Neuronal stem cell (in vitro differentiated cells): ENCODE measurements at regions not wholly inside any gene's neighbourhood (a gene's known extent, or its start where the extent isn't known, plus 50 kb on each side); places are given as distances from the start of the nearest gene placed in this dataset.

Source experiments
- DNase-seq: peaks from one replicate; pipeline ENCODE4 v3.0.0-alpha.2; 2013; ENCODE audit warnings: low spot score
- H2AFZ ChIP-seq: one replicate; pipeline ENCODE4 v1.6.1; 2013; ENCODE audit warnings: mild to moderate bottlenecking, low read length, inconsistent platforms
- H2AK5ac ChIP-seq: 2 replicates; pipeline ENCODE4 v1.6.1; 2013; ENCODE audit warnings: low read depth, mild to moderate bottlenecking, inconsistent platforms, low read length, moderate library complexity, mixed read lengths
- H2BK120ac ChIP-seq: 2 replicates; pipeline ENCODE4 v1.6.1; 2013; ENCODE audit warnings: low read depth, mild to moderate bottlenecking, inconsistent platforms, low read length, moderate library complexity, mixed read lengths
- H2BK12ac ChIP-seq: one replicate; pipeline ENCODE4 v1.6.1; 2013; ENCODE audit warnings: low read length, inconsistent platforms
- H2BK15ac ChIP-seq: 2 replicates; pipeline ENCODE4 v1.6.1; 2013; ENCODE audit warnings: mild to moderate bottlenecking, low read length, inconsistent platforms, mixed read lengths
- H2BK5ac ChIP-seq: one replicate; pipeline ENCODE4 v1.6.1; 2013; ENCODE audit warnings: inconsistent platforms, mild to moderate bottlenecking, low read length, moderate library complexity
- H3K14ac ChIP-seq: one replicate; pipeline ENCODE4 v1.6.1; 2013; ENCODE audit warnings: low read length, inconsistent platforms
- H3K18ac ChIP-seq: 2 replicates; pipeline ENCODE4 v1.6.1; 2013; ENCODE audit warnings: low read length, inconsistent platforms
- H3K23ac ChIP-seq: 2 replicates; pipeline ENCODE4 v1.6.1; 2013; ENCODE audit warnings: low read depth, mild to moderate bottlenecking, mixed read lengths, low read length, inconsistent platforms; ENCODE audit not compliant: poor library complexity
- H3K27ac ChIP-seq: replicated peaks from 3 replicates; pipeline ENCODE4 v1.5.1; 2013; ENCODE audit warnings: low read length, inconsistent platforms
- H3K27me3 ChIP-seq, 3 experiments: 2 replicates each; pipeline ENCODE4 v1.6.1; 2013; ENCODE audit warnings: low read length in 3 of 3, mild to moderate bottlenecking in 2 of 3, inconsistent platforms in 1 of 3, low read depth in 1 of 3, mixed read lengths in 1 of 3, moderate library complexity in 1 of 3; ENCODE audit not compliant: control insufficient read depth in 3 of 3, insufficient read depth in 3 of 3
- H3K36me3 ChIP-seq, 2 donors: replicated peaks in 1 of 2; 2 replicates each; pipeline ENCODE4 v1.6.1; 2013; ENCODE audit warnings: low read length in 2 of 2; ENCODE audit not compliant: control insufficient read depth in 2 of 2, insufficient read depth in 2 of 2
- H3K4ac ChIP-seq: 2 replicates; pipeline ENCODE4 v1.6.1; 2013; ENCODE audit warnings: inconsistent platforms, mild to moderate bottlenecking, low read length, moderate library complexity
- H3K4me1 ChIP-seq, 2 donors: 1 replicate in 1 of 2; 2 replicates in 1 of 2; pipeline ENCODE4 v1.6.1; 2013; ENCODE audit warnings: low read length in 2 of 2, low read depth in 1 of 2; ENCODE audit not compliant: control insufficient read depth in 2 of 2, insufficient read depth in 1 of 2
- H3K4me2 ChIP-seq: one replicate; pipeline ENCODE4 v1.6.1; 2013; ENCODE audit warnings: mild to moderate bottlenecking, low read length, inconsistent platforms; ENCODE audit not compliant: insufficient read depth, poor library complexity, severe bottlenecking
- H3K4me3 ChIP-seq, 2 donors: 2 replicates each; pipeline ENCODE4 v1.5.1; 2013; ENCODE audit warnings: low read length in 2 of 2, mild to moderate bottlenecking in 2 of 2, inconsistent platforms in 1 of 2, moderate library complexity in 1 of 2
- H3K79me1 ChIP-seq: one replicate; pipeline ENCODE4 v1.6.1; 2013; ENCODE audit warnings: low read depth, mild to moderate bottlenecking, inconsistent platforms, low read length, moderate library complexity
- H3K9ac ChIP-seq: one replicate; pipeline ENCODE4 v1.6.1; 2013; ENCODE audit warnings: mild to moderate bottlenecking, low read depth, low read length, inconsistent platforms; ENCODE audit not compliant: poor library complexity
- H3K9me3 ChIP-seq, 2 donors: replicated peaks in 1 of 2; 2 replicates each; pipeline versions ENCODE3 to v1.6.1; 2013; ENCODE audit warnings: low read length in 2 of 2, mild to moderate bottlenecking in 2 of 2, inconsistent platforms in 1 of 2, low read depth in 1 of 2, mixed read lengths in 1 of 2, moderate library complexity in 1 of 2; ENCODE audit not compliant: control insufficient read depth in 2 of 2, insufficient read depth in 1 of 2
- H4K8ac ChIP-seq: one replicate; pipeline ENCODE4 v1.6.1; 2013; ENCODE audit warnings: low read depth, mild to moderate bottlenecking, inconsistent platforms, low read length, moderate library complexity
- H4K91ac ChIP-seq: one replicate; pipeline ENCODE4 v1.6.1; 2013; ENCODE audit warnings: low read length, low read depth, mild to moderate bottlenecking, inconsistent platforms; ENCODE audit not compliant: poor library complexity
- WGBS, 2 donors: extraction: QIAGEN DNeasy Blood & Tissue Kit; methylation state at CpG; one replicate each; pipeline ENCODE4 v1.1.7; 2013; ENCODE audit warnings: missing lambda C conversion rate in 2 of 2, mixed read lengths in 1 of 2; ENCODE audit not compliant: insufficient read length in 2 of 2, insufficient replicate concordance in 1 of 2; ENCODE audit errors: extremely low coverage in 2 of 2; 5-methylcytosine and 5-hydroxymethylcytosine counted together

- Histone ChIP-seq H2BK120ac (no peak overlapping the region), H3K4me3 (no peak overlapping the region), H2AFZ (peak overlapping the region; percentile 47), H3K27ac (no peak overlapping the region), H3K4me2 (no peak overlapping the region), H2BK5ac (no peak overlapping the region), H3K79me1 (no peaks in the 10 kb centered on the region), H4K91ac (no peak overlapping the region), H3K4me1 (peaks cover 3 to 15% of the 10 kb centered on the region in 2 donors), H3K23ac (no peak overlapping the region), H3K36me3 (no peaks in the 10 kb centered on the region), H4K8ac (no peak overlapping the region), H2BK12ac (no peak overlapping the region), H3K9me3 (peaks cover 0 to 3% of the 10 kb centered on the region in 2 donors), H3K4ac (no peak overlapping the region), H2BK15ac (no peak overlapping the region), H2AK5ac (no peak overlapping the region), H3K9ac (no peak overlapping the region), H3K27me3 (no peaks in the 10 kb centered on the region), H3K14ac (no peak overlapping the region), H3K18ac (peak overlapping the region; percentile 45)
- no CpG with 5 or more reads among the region's 22 CpGs for WGBS, 2 donors
- no peak for DNase-seq
Measured at GRCh38 chr2:236889791-236890704, 195.6 kb upstream of the COPS8 start.

- Histone ChIP-seq H3K9me3 (peaks cover 0 to 7% of the 10 kb centered on the region in 2 donors), H3K4ac (no peak overlapping the region), H3K23ac (no peak overlapping the region), H4K91ac (no peak overlapping the region), H3K18ac (no peak overlapping the region), H2BK120ac (no peak overlapping the region), H2AFZ (peak overlapping the region; percentile 73), H2AK5ac (no peak overlapping the region), H2BK12ac (no peak overlapping the region), H3K79me1 (no peaks in the 10 kb centered on the region), H3K14ac (no peak overlapping the region), H3K4me3 (no peak overlapping the region), H4K8ac (no peak overlapping the region), H2BK5ac (no peak overlapping the region), H3K9ac (no peak overlapping the region), H3K27me3 (no peaks in the 10 kb centered on the region), H3K36me3 (no peaks in the 10 kb centered on the region), H3K4me2 (no peak overlapping the region), H3K27ac (no peak overlapping the region), H2BK15ac (no peak overlapping the region), H3K4me1 (peaks cover 3 to 15% of the 10 kb centered on the region in 2 donors)
- no peak for DNase-seq
- WGBS, 2 donors, result no CpG with 5 or more reads among the region's 7 CpGs
Measured at GRCh38 chr2:236892721-236893120, 193.0 kb upstream of the COPS8 start.

- no peak overlapping the region for H3K9ac ChIP-seq
- no peak overlapping the region for H3K27ac ChIP-seq
- H3K9me3 ChIP-seq, result peaks cover 0 to 7% of the 10 kb centered on the region in 2 donors
- H3K79me1 ChIP-seq, result no peaks in the 10 kb centered on the region
- no peak overlapping the region for H2BK12ac ChIP-seq
- H4K91ac ChIP-seq, result no peak overlapping the region
- H2BK5ac ChIP-seq, result no peak overlapping the region
- no peak overlapping the region for H2BK15ac ChIP-seq
- no peak overlapping the region for H2AK5ac ChIP-seq
- H3K4ac ChIP-seq, result no peak overlapping the region
- H3K4me2 ChIP-seq, result no peak overlapping the region
- no peak for DNase-seq
- H3K14ac ChIP-seq, result no peak overlapping the region
- H3K4me1 ChIP-seq, result peaks cover 3 to 21% of the 10 kb centered on the region in 2 donors
- no peak overlapping the region for H3K4me3 ChIP-seq
- H3K36me3 ChIP-seq, result no peaks in the 10 kb centered on the region
- H2AFZ ChIP-seq, result no peak overlapping the region
- H3K18ac ChIP-seq, result no peak overlapping the region
- no peak overlapping the region for H4K8ac ChIP-seq
- H2BK120ac ChIP-seq, result no peak overlapping the region
- no CpG with 5 or more reads among the region's 6 CpGs for WGBS, 2 donors
- no peaks in the 10 kb centered on the region for H3K27me3 ChIP-seq
- H3K23ac ChIP-seq, result no peak overlapping the region
Measured at GRCh38 chr2:236894791-236895190, 190.9 kb upstream of the COPS8 start.

GRCh38 chr2:236895497-236895896, 190.2 kb upstream of the COPS8 start:
- H4K91ac ChIP-seq, result no peak overlapping the region
- no peak overlapping the region for H3K4me3 ChIP-seq
- no peak overlapping the region for H3K18ac ChIP-seq
- peaks cover 6 to 28% of the 10 kb centered on the region in 2 donors for H3K4me1 ChIP-seq
- no peak overlapping the region for H3K4ac ChIP-seq
- no peak for DNase-seq
- no peaks in the 10 kb centered on the region for H3K79me1 ChIP-seq
- no peak overlapping the region for H2BK5ac ChIP-seq
- no peak overlapping the region for H2BK15ac ChIP-seq
- no peaks in the 10 kb centered on the region for H3K36me3 ChIP-seq
- H3K27me3 ChIP-seq, result no peaks in the 10 kb centered on the region
- H2BK120ac ChIP-seq, result no peak overlapping the region
- H2AK5ac ChIP-seq, result no peak overlapping the region
- H4K8ac ChIP-seq, result no peak overlapping the region
- H3K9me3 ChIP-seq, result peaks cover 0 to 7% of the 10 kb centered on the region in 2 donors
- no peak overlapping the region for H3K14ac ChIP-seq
- no peak overlapping the region for H3K9ac ChIP-seq
- H2AFZ ChIP-seq, result no peak overlapping the region
- no peak overlapping the region for H3K23ac ChIP-seq
- no peak overlapping the region for H2BK12ac ChIP-seq
- no CpG with 5 or more reads among the region's 3 CpGs for WGBS, 2 donors
- no peak overlapping the region for H3K27ac ChIP-seq
- H3K4me2 ChIP-seq, result no peak overlapping the region
